WERI-Rb-1 (cell line): ENCODE measurements at regions not wholly inside any gene's neighbourhood (a gene's known extent, or its start where the extent isn't known, plus 50 kb on each side); places are given as distances from the start of the nearest gene placed in this dataset.

ENCODE experiments used
- DNase-seq: peaks from one replicate; pipeline ENCODE4 v3.0.0-alpha.2; 2020
- H3K27ac ChIP-seq: fragments of 250-450 bp; sonication (Bioruptor Pico); 2 replicates; pipeline ENCODE4 v1.5.1; 2020; ENCODE audit warnings: mild to moderate bottlenecking, moderate library complexity
- H3K27me3 ChIP-seq: fragments of 250-450 bp; sonication (Bioruptor Pico); 2 replicates; pipeline ENCODE4 v1.5.1; 2021; ENCODE audit warnings: mild to moderate bottlenecking, low read depth, moderate library complexity; ENCODE audit not compliant: insufficient read depth, severe bottlenecking
- H3K36me3 ChIP-seq: fragments of 250-450 bp; sonication (Bioruptor Pico); 2 replicates; pipeline ENCODE4 v1.5.1; 2020; ENCODE audit warnings: mild to moderate bottlenecking, moderate library complexity
- H3K4me3 ChIP-seq: 2 replicates; pipeline ENCODE4 v1.5.1; 2011; ENCODE audit warnings: low read depth, mild to moderate bottlenecking, control low read depth, low read length
- H3K9me3 ChIP-seq: fragments of 250-450 bp; sonication (Bioruptor Pico); 2 replicates; pipeline ENCODE4 v1.5.1; 2021; ENCODE audit warnings: mild to moderate bottlenecking, moderate library complexity; ENCODE audit not compliant: severe bottlenecking
- TF ChIP-seq, protein P1 (sequence below): IDR thresholded peaks from 2 replicates; pipeline ENCODE4 v1.5.1; 2011; ENCODE audit warnings: low read depth, mild to moderate bottlenecking, control low read depth, inconsistent platforms, low read length

DNA sequence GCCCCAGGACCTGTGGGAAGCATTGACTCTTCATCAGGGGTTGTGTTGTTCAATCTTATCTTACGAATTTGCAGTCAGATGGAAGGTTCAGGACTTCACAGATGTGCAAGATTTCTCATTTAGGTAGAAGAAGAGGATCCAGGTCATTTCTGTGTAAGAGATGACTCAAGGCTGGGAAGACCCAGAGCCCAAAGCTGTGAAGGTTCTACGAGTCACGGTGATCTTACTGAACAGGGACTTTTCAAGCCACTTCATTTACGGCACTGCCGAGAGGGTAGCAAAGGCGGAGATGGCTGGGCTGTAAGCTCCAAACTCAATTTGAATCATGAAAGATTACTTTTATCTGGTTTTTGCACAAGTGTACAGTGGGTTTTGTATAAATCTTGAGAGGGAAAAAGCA is 228.0 kb upstream of the MEX3C start:
- no peak overlapping the region for H3K27ac ChIP-seq
- H3K36me3 ChIP-seq, result no peaks in the 10 kb centered on the region
- H3K4me3 ChIP-seq, result no peak overlapping the region
- H3K27me3 ChIP-seq, result no peaks in the 10 kb centered on the region
- TF ChIP-seq, protein P1, sequence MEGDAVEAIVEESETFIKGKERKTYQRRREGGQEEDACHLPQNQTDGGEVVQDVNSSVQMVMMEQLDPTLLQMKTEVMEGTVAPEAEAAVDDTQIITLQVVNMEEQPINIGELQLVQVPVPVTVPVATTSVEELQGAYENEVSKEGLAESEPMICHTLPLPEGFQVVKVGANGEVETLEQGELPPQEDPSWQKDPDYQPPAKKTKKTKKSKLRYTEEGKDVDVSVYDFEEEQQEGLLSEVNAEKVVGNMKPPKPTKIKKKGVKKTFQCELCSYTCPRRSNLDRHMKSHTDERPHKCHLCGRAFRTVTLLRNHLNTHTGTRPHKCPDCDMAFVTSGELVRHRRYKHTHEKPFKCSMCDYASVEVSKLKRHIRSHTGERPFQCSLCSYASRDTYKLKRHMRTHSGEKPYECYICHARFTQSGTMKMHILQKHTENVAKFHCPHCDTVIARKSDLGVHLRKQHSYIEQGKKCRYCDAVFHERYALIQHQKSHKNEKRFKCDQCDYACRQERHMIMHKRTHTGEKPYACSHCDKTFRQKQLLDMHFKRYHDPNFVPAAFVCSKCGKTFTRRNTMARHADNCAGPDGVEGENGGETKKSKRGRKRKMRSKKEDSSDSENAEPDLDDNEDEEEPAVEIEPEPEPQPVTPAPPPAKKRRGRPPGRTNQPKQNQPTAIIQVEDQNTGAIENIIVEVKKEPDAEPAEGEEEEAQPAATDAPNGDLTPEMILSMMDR, result no peak
- no peak for DNase-seq
- no peaks in the 10 kb centered on the region for H3K9me3 ChIP-seq

DNA sequence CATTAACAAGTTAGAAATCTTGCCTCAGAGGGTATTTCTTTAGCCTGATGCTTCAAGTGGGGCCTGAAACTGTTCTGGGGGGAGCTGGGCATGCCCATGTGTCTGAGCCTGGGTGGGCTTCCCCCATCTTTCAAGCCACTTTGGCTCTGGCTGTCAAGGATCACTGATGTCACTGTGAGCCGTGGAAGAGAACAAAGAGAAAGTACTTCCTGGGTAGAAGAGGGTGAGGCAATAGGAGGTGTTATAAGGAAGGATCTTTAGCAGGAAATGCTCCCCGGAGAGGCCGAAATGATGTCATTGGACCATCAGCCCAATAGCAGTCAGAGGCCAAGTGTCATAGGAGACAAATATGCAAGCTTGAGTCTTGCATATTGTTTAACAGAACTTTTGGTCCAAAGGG is 228.4 kb upstream of the MEX3C start:
- TF ChIP-seq, protein P1, result no peak
- no peaks in the 10 kb centered on the region for H3K9me3 ChIP-seq
- no peak overlapping the region for H3K27ac ChIP-seq
- no peak for DNase-seq
- no peaks in the 10 kb centered on the region for H3K27me3 ChIP-seq
- H3K4me3 ChIP-seq, result no peak overlapping the region
- no peaks in the 10 kb centered on the region for H3K36me3 ChIP-seq

DNA sequence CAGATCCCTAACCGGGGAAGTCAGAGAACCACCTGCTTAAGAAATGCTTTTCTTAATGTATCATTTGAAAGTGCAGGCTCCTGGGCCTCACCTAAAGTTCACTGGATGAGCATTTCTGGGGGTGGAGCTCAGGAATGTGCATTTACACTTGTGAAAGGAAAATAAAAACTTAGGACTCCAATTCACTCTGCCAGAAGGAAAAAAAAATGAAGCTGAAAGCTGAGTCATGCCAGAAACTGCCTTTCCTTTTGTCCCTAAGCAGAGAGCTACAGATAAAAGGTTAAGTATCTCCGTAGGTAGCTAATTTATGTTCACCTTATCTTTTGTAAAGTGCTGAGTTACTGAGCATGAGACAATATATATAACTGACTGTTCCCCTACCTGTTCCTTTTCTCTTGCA is 229.5 kb upstream of the MEX3C start:
- Histone ChIP-seq H3K36me3 (no peaks in the 10 kb centered on the region), H3K9me3 (no peaks in the 10 kb centered on the region), H3K27me3 (no peaks in the 10 kb centered on the region), H3K27ac (no peak overlapping the region), H3K4me3 (no peak overlapping the region)
- TF ChIP-seq, protein P1, result no peak
- no peak for DNase-seq

DNA sequence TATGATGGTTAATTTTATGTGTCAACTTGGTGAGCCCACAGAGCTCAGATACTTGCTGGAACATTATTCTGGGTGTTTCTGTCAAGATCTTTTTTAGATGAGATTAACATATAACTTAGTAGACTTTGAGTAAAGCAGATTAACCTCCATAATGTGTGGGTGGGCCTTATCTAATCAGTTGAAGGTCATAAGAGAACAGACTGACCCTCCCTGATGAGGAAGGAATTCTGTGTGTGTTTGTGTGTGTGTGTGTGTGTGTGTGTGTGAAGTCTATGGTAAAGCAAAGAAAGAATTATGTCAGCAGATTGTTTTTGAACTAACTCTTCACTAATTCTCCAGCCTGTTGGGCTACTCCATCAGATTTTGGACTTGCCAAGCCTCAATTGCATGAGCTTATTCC is 232.2 kb upstream of the MEX3C start:
- TF ChIP-seq, protein P1, result no peak
- no peaks in the 10 kb centered on the region for H3K27me3 ChIP-seq
- DNase-seq, result no peak
- no peak overlapping the region for H3K4me3 ChIP-seq
- no peaks in the 10 kb centered on the region for H3K9me3 ChIP-seq
- no peak overlapping the region for H3K27ac ChIP-seq
- no peaks in the 10 kb centered on the region for H3K36me3 ChIP-seq

DNA sequence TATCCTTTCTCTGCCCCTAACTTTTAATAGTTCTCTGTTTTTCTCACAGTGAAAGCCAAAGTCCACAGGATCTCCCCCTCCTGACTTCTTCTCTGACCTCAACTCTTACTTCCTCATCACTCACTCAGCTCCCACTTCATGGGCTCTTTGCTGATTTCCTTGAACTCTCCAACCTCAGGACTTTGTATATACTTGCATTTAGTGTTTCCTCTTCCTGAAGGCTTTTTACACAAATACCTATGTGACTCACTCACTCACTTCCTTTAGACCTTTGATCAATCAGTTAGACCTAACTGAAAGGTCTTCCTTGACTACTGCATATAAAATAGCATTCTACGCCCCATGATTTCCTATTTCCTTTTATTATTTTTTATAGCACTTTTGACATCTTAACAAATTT is 233.1 kb upstream of the MEX3C start:
- no peak for DNase-seq
- no peak overlapping the region for H3K4me3 ChIP-seq
- H3K27ac ChIP-seq, result no peak overlapping the region
- H3K27me3 ChIP-seq, result no peaks in the 10 kb centered on the region
- H3K36me3 ChIP-seq, result no peaks in the 10 kb centered on the region
- H3K9me3 ChIP-seq, result no peaks in the 10 kb centered on the region
- TF ChIP-seq, protein P1, result no peak

DNA sequence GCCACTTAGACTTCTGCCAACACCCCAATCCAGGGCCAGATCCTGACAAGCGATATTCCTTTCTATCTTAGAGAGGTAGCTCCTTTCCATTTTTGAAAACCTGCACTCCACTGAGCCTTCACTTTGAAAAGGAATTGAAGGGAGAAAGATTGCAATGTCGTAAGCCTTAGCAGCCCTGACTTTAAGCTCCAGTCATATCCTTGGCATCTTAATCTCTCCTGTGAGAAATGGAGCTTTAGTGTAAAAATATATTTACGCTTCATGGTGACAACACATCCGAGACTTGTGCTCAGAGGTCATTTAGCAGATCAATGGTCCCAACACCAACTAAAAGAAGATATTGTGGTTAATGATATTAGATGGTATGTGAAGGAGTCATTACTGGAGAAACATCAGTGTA is 235.8 kb upstream of the MEX3C start:
- TF ChIP-seq, protein P1, result no peak

More for the DNA sequence above, 235.8 kb upstream of the MEX3C start:
- no peaks in the 10 kb centered on the region for H3K36me3 ChIP-seq
- H3K9me3 ChIP-seq, result no peaks in the 10 kb centered on the region
- H3K27ac ChIP-seq, result no peak overlapping the region
- no peak overlapping the region for H3K4me3 ChIP-seq
- H3K27me3 ChIP-seq, result no peaks in the 10 kb centered on the region
- DNase-seq, result no peak
